ENCODE measurements at regions not wholly inside any gene's neighbourhood (a gene's known extent, or its start where the extent isn't known, plus 50 kb on each side); places are given as distances from the start of the nearest gene placed in this dataset.

GRCh38 chr2:193818801-193819499, 1624.2 kb upstream of the TMEFF2 start:
- TF ChIP-seq CTCF (conservative IDR thresholded peaks at IDR 0.05; ENCODE audit: low read depth, low read length) (no peak), EZH2 (IDR thresholded peaks at IDR 0.05; ENCODE audit: borderline replicate concordance, low read depth, low read length, poor library complexity, severe bottlenecking) (no peak)
